ENCODE measurements at regions not wholly inside any gene's neighbourhood (a gene's known extent, or its start where the extent isn't known, plus 50 kb on each side); places are given as distances from the start of the nearest gene placed in this dataset.
"Not testable (repeated sequence)": the region's sequence is repeated elsewhere in the genome, so short reads cannot be mapped to it uniquely, and the experiment has no call there.

DNA sequence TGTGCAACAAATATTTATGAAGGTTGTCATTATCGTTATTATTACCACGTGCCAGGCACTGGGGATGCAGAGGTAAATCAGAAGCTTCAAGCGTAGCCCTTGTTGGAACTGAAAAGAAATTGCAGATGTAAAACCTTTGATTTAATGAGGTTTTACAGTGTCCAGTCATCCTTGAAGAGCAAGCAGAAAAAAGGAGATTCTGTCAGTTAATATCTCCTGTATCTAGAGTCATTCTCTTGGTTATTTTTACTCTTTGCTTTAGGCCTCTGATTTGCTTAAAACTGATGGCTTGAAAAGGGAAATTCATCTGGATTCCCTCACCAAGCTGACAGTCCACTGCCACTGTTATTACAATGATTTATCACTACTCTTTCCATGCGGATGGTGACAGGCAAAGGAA lies 179.3 kb downstream of the GALC start:
- no peak for DNase-seq

DNA sequence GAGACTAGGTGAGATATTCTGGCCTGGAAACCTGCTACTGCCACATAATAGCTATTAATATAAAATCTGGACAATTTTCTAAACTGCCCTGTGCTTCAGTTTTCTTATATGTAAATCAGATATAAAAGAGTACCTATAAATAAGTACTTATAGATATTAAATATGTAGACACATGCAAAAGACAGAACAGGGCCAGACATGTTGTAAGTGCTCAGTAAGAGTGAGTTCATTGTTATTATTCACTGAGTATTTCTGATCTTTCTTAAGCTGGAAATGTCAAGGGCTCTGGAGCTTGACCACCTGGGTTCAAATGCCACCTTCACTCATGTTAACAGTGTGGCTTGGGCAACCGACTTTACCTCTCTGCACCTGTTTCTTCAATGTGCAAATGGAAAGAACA lies 179.8 kb downstream of the GALC start:
- no peak for DNase-seq

DNA sequence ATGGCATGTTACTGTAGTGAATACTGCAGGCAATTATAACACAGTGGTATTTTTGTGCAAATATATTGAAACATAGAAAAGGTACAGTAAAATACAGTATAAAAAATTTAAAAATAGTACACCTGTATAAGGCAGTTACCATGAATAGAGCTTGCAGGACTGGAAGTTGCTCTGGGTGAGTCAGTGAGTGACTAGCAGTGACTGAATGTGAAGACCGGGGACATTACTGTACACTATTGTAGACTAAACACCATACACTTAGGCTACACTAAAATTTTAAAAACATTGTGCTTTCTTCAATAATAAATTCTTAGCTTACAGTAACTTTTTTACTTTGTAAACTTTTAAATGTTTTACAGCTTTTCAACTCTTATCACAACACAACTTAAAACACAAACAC lies 181.7 kb downstream of the GALC start:
- DNase-seq, result no peak

DNA sequence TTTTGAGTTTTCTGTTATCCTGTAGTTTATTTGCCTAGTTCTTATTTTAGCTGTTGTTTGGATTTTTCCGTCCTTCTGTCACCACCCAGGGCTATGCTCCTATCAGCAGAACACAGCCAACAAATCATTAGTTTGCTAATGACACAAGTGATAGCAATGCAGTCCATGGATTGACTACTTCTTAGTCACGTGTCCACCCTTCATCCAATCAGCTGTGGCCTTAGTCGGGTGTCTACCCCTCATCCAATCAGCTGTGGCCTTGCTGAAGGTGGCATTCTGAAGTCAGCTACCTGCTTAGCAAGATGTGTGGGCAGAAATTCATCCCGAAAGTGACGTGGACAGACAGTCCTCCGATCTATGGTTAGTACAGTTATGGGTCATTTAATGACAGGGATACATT lies 182.3 kb downstream of the GALC start:
- no peak for DNase-seq

DNA sequence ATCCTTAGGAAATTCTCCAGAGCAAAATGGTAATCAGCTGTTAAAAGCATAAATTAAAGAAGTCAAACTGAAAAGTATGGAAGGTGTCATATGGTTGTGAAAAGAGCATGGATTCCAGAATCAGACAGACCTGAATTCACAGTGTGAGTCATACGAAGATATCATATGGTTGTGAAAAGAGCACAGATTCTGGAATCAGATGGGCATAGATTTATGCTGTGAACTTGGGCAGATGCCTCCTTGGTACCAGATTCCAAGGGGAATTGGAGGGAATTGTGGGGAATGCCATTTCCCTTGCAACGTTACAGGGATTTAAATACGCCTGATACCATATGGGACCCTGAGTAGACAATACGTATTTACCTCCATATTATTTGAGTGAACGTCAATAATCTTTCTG lies 183.7 kb downstream of the GALC start:
- no peak for DNase-seq

DNA sequence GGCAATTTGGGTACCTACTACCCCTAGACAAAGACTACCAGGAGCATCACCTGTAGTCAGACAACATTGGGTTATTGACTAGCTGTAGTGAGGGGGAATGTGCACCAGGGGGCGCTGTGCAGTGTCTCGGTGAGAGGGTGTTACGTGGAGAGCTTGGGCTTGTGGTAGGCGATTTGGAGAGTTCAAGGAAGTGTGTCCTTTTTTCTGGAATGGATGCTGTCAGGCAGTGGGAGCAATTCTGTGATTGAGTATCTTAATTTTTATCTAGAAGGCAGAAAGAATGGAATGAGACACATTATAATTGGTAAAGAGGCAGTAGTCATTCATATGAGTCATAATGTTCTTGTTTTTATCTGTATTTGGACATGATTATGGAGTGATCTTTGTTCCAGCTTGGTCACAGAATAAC lies 187.7 kb downstream of the GALC start:
- peak; percentile 10 for DNase-seq

DNA sequence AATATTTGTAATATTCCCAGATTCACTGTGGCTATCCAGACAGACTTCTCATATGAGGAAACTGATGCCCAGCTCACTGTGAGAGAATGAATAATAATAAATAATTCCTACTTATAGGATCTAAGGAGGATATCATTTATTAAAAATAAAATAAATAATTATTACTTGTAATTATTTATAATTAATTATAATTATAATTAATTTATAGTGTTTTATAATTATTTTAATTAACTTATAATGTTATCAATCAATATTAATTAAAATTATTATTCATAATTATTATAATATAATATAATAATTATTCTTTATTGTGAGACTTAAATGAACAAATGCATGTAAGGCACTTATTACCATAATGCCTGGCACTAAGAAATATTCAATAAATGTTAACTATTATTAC lies 192.8 kb downstream of the GALC start:
- no peak for DNase-seq

DNA sequence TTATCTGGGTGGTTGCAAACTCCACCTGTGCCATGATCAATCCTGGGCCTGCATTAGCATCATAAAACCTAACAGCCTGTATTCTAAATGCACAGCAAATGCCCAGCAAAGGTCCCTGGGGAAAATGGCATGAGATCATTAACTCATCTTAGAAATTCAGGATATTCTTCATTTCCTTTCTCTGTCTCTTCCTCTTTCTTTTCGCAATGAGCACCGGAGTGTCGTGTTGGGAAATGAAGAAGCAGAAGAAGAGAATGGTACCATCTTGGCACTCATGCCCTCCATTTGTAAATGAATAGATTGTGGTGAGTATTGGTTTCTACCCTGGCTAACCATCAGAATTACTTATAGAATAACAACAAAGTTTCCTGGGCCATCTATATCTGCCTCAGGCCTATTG lies 193.6 kb downstream of the GALC start:
- DNase-seq, result no peak

DNA sequence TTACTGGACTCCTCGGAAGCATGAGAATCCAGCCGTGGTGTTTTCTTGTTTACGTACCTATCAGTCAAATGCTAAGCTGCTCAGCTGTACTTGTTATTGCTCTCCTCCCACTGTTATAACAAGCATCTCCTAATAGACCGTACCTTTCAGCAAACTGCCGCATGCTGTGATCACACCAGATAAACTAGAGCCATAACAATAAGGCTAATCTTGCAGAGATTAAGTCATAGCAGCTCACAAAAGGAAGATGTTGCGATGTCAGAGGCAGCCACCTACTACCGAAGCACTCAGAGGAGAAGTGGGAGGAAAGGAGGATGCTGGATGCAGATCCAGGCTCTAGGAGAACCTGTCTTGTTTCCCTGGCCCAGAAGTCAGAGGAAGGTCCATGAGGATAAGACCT lies 196.0 kb downstream of the GALC start:
- DNase-seq, result no peak

DNA sequence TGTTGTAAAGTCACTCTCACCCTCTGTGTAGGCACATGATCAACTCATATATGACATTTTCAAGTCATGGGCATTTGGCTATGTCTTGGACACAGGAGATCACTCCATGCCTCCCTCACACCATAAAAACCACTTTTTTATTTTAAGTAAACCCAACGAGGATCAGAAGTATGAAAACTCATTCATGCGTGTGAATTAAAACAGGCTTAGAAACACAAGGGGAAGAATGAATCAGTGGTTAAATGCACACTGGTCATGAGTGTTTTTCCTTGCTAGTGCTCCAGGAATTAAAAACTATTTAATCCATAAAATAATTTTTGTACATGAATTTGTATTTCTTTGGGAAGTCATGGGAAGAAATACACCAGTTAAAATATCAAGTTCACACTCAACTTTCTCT lies 198.4 kb downstream of the GALC start:
- no peak for DNase-seq

DNA sequence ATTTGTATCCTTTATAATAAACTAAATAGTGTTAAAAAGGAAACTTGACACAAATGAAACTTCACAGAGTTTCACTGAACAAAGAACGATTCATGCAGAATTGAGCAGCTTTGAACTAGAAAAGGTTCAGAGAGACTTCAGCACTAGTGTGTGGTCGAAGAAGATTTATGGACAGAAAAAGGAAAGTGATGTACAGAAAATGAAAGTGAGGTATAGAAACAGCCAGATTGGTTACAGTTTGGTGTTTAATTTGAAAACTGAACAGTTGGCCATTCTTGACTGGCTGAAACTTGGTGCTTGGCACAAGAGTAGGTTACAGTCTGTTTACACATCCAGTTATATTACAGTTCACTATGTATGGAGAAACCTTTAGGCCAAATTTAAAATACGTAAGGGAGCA lies 207.1 kb downstream of the GALC start:
- DNase-seq, result no peak

DNA sequence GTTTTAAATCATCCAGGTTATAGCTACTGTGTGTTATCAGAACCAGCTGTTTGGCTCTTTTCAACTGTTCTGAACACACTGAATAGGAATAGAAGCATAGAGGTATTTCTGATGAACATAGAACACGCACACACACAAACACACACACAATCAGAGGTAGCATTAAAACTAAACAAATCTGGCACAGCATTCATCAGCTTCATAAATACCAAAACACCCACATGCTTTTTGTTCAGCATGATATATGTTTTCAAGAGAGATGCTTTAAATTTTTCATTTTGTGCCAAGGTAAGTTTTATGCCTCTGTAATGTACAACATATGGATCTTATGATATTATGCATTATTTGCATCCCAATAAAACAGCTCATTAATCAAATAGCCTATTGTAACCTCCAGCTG lies 208.6 kb downstream of the GALC start:
- no peak for DNase-seq

DNA sequence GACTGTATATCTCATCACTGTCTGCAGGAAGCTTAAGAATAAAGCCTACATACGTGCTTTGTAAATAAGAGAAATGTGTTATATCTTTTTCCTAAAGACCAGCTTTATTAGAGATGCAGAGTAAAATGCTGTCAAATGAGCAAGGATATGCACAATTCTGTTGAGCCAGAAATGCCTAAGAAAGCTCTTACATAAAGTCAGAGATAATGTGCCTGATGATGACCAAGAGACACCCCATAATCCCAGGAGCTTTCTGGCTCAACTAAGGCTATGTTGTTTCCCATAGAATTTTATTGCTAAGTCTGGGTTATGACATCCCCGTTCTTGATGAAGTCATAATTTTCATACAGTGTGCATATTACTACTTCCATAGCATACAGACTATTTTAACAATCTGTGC lies 209.9 kb downstream of the GALC start:
- DNase-seq, result no peak

DNA sequence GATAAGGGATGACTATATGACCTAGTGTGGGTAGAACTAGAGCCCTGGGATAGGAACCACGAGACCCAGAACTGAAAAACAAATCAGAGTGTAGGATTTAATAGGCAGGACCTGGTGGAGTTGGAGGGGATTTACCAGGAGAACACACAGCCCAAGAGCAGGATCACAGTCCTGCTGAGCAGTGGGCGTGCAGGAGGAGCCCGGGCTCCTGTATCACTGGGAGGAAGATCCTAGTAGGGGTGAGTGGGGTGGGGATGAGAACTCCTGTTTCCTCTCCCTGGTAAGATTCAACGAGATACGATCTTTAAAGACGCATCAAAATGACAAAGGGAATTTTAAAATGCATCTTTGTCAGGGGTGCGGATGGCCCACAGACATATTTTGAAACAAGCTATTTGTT lies 220.1 kb downstream of the GALC start:
- no peak for DNase-seq

DNA sequence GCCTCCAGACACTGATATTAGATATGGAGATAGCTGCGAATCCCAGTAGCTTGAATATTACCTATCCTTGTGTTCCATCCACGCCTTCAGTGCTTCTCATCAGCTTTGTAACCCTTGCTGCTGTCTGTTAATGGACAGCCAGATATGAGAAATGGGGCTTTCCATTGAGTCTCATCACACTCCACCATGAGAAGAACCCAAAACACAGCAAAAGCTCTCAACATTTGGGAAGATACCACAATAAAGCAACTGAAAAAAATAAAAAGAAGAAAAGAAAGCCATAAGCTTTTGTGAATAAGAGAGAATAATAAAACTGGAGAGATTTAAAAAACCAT lies 225.4 kb downstream of the GALC start:
- no peak for DNase-seq

DNA sequence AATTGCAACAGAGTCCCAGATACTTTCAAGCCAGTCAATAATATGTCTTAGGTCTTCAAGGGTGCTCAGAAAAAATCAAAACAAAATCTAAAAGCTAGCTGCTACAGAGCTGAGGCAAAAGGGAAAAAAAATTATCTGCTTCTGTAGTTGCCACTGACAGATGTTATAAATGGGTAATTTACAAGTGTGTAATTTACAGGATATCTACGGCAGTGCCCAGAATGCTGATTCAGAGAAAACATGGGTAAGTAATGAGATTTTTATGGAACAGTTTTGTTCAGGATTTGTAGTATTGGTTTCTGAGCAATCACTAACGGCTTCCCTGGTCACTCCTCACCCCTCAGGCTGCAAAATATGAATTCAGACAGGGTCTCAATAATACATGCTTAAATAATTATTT lies 234.1 kb downstream of the GALC start:
- no peak for DNase-seq

DNA sequence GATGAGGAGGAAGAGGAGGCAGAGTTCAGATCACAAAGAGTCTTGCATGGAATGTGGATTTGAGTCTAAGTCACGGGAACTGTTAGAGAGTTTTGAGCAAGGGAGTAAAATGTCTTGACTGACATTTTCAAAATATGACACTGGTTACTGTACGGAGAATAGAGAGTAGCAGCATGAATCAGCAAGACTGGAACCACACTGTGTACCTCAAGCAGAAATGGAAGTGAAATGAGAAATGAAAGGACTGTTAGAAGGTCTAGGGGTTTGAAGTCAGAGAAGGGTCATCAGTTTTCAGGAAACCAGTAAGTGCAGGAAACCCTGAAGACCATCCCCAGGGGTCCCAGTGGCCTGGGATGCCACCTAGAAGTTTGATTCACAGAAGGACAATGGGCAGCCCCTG lies 236.3 kb downstream of the GALC start:
- DNase-seq, result no peak

DNA sequence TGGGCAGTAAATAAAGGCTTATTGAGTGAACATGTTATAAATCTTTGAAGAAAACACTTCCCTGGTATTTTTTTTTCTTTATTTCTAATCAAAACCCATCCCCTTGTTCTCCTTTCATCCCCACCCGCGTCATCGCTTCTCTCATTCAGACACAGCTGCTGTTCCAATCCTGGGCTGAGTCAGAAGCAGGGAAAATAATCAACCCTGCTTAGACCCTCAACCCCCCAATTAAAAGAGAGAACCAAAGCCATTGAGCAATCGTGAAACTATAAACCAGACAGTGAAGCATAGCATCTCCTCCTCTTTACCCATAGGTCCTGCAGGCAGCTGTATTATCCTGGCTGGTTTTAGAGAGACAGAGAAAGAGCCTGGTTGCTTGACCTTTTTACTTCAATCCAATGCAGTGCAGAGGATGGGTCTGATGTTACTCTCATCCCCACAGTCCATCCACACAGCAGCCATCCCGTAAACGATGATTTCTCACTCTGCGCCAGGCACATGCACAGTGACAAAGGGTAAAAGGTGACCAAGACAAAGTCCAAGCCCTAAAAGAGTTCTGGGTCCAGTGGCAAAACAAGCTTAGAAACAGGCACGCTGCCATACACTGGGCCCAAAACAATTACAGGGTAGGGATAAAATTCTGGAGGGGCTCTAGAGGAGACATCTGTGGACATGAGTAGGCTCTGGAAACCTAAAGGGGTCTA lies 238.3 kb downstream of the GALC start:
- no peak for DNase-seq

DNA sequence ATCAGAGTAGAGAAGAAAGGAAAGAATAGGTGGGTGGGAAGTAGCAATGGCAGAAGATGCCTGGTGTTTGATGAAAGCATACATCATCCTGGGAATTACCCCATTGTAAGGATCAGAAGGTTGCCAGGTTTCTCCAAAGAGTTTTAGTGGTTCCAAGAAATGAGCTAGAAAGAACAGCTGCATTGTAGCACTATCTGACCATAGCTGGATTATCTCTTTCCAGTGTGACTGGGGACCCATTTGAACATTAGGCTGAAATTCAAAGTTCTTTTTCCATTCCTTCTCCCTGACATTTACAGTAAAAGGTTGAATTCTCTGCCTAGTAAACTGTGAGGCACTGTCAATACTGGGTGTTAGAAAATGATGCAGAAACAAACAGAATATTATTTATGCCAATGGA lies 244.4 kb downstream of the GALC start:
- no peak for DNase-seq

DNA sequence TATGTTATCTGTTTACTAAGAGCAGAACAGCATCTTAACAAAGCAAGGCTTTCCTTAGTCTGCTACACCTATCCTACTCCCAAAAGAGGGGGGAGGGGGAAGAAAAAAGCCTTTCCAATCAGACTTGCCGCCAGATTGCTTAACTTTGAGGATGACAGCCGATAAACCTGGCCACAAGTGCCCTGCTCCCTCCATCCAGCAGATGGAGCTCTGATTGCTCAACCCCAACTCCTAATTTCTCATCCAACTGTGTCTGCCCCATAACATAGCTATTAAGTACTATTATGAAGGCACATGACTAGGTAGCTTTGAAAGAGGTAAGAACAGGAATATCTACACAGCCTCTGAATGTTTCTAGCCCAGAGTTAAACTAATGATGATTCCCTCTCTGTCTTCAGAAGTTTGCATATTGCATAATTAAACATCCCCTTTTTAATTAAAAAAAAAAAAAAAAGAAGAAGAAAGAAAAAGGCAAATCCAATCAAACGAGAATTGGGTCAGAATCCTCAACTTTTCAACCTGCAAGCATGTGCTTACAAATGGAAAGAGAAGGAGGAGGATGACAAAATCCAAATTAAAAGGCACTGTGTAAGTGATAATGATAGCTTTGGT lies 247.4 kb downstream of the GALC start:
- DNase-seq, result no peak

DNA sequence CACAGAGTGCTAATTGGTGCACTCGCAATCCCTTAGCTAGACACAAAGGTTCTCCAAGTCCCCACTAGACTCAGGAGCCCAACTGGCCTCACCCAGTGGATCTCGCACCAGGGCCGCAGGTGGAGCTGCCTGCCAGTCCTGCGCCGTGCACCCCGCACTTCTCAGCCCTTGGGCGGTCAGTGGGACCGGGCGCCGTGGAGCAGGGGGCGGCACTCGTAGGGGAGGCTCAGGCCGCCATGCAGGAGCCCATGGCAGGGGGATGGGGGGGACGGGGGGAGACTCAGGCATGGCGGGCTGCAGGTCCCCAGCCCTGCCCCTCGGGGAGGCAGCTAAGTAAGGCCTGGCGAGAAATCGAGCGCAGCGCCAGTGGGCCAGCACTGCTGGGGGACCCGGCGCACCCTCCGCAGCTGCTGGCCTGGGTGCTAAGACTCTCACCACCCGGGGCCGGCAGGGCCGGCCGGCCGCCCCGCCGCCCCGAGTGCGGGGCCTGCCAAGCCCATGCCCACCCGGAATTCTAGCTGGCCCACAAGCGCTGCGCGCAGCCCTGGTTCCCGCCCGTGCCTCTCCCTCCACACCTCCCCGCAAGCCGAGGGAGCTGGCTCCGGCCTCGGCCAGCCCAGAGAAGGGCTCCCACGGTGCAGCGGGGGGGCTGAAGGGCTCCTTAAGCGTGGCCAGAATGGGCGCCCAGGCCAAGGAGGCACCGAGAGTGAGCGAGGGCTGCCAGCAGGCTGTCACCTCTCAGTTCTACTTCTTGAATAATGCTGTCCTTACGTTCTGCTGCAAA lies 258.2 kb downstream of the GALC start:
- DNase-seq, result not testable (repeated sequence)

DNA sequence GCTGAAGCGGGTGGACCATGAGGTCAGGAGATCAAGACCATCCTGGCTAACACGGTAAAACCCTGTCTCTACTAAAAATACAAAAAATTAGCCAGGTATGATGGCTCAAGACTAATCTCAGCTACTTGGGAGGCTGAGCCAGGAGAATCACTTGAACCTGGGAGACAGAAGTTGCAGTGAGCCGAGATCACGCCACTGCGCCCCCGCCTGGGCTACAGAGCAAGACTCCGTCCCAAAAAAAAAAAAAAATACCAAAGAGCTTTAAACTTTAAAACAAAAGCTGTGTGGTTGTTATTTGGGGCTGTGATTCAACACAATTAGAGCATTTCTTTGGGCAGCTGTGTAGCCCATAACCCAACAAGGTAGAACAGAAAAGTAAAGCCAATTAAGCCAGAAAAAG lies 259.9 kb downstream of the GALC start:
- DNase-seq, result not testable (repeated sequence)

DNA sequence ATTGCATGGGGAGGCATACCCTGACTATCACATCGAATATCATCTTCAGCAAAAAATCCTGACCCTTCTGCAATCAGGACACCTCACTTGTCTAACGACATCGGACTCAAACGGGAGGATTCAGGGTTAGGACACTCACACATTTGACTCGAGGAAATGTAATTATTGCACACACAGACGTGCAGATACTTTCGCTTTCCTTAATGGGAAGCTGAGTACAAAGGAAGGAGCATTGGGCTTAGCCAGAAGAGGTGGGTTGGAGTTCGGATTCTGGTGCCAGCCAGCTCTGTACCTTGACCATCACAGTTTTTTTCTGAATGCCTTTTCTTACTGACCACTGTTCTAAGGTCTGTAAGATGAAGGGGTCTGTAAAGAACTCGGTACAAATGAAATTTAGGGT lies 260.4 kb downstream of the GALC start:
- DNase-seq, result no peak

DNA sequence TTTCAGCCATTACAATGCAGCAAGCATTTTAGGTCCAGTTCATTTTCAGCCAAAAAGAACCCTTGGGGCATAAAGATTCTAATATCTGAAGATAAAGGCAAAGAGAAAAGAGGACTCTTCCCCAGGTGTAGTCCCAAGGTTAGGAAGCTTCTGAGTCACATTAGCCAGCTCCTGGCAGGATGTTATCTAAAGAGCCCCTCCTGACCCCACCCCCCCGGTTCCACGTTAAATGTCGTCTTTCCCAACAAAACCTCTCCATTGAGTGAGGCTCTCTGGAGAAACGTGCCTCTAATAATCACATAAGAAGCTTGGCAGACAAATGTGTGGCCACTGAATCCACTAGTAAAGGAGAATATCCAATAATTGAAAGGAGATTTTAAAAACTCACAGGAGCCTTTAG lies 267.7 kb downstream of the GALC start:
- DNase-seq, result no peak

Data from 8988T (cell line).